GM12872 (cell line): ENCODE measurements at regions not wholly inside any gene's neighbourhood (a gene's known extent, or its start where the extent isn't known, plus 50 kb on each side); places are given as distances from the start of the nearest gene placed in this dataset.

Experiments
- CTCF ChIP-seq: IDR thresholded peaks from 3 replicates; pipeline ENCODE4 v1.5.1; 2011; ENCODE audit warnings: low read depth, mild to moderate bottlenecking, low read length, moderate library complexity; ENCODE audit not compliant: insufficient read depth

GRCh38 chr2:109689973-109690372 is 75.8 kb downstream of the SOWAHC start:
- no peak for TF ChIP-seq CTCF

GRCh38 chr2:109690457-109690821 is 76.3 kb downstream of the SOWAHC start:
- TF ChIP-seq CTCF, result no peak

GRCh38 chr2:109690822-109691541 is 76.8 kb downstream of the SOWAHC start:
- no peak for TF ChIP-seq CTCF

- no peak for TF ChIP-seq CTCF
Observed at GRCh38 chr2:109692013-109692743, 78.0 kb downstream of the SOWAHC start.

GRCh38 chr2:109694190-109694589 is 80.0 kb downstream of the SOWAHC start:
- no peak for TF ChIP-seq CTCF

GRCh38 chr2:109695290-109695689 is 81.1 kb downstream of the SOWAHC start:
- TF ChIP-seq CTCF, result no peak

GRCh38 chr2:109699646-109700045 is 85.5 kb downstream of the SOWAHC start:
- TF ChIP-seq CTCF, result no peak
